BJ (cell line): ENCODE measurements at regions not wholly inside any gene's neighbourhood (a gene's known extent, or its start where the extent isn't known, plus 50 kb on each side); places are given as distances from the start of the nearest gene placed in this dataset.

Experiments
- CTCF ChIA-PET: fragments of 350-600 bp; formaldehyde crosslinking; extraction: SDS; loops from one replicate; lab custom pipeline; 2021; ENCODE audit warnings: antibody characterized with exemption, inconsistent platforms; lab: Yijun Ruan, JAX
- POLR2A ChIA-PET: fragments of 300-600 bp; sonication (Branson Sonifier 250); formaldehyde crosslinking; extraction: SDS; loops from one replicate; lab custom pipeline; 2021; ENCODE audit warnings: antibody characterized with exemption; lab: Charles Lee
- DNase-seq: peaks from one replicate; pipeline ENCODE4 v3.0.0-alpha.2; 2011; ENCODE audit warnings: low read depth
- H3K27me3 ChIP-seq: 2 replicates; pipeline ENCODE4 v1.6.0; 2011; ENCODE audit warnings: low read length; ENCODE audit not compliant: control insufficient read depth, insufficient read depth
- H3K36me3 ChIP-seq: 2 replicates; pipeline ENCODE4 v1.5.1; 2011; ENCODE audit warnings: low read length; ENCODE audit not compliant: control insufficient read depth, insufficient read depth
- H3K4me3 ChIP-seq: 2 replicates; pipeline ENCODE4 v1.5.1; 2011; ENCODE audit warnings: low read depth, mild to moderate bottlenecking, control low read depth, low read length
- TF ChIP-seq, protein P1 (sequence below): IDR thresholded peaks from 2 replicates; pipeline ENCODE4 v1.5.1; 2011; ENCODE audit warnings: low read depth, mild to moderate bottlenecking, control low read depth, inconsistent platforms, low read length, moderate library complexity; ENCODE audit not compliant: insufficient read depth

DNA sequence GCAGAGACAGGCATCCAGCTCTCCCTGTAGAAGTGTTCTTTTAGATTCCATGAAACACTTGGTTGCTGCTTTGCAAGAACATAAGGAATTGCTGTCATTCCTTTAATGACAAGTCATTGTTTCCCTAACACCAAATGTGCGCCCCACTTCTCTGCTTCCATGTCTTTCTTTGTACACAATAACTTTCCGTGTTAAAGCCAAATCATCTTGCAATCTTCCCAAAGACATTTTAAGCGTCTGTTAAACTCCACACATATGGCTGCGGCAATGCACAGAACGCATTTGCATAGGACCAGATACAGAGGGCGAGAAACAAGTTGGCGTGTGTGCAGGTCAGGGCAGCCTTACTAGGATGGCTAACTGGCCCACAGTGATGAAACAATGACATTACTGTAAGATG, 399.3 kb upstream of the PRKCQ start:
- CTCF ChIA-PET = no interaction called here

GRCh38 chr10:6978187-6978627, 398.1 kb upstream of the PRKCQ start:
- H3K27me3 ChIP-seq = no peaks in the 10 kb centered on the region
- H3K4me3 ChIP-seq = no peak overlapping the region
- TF ChIP-seq, protein P1, sequence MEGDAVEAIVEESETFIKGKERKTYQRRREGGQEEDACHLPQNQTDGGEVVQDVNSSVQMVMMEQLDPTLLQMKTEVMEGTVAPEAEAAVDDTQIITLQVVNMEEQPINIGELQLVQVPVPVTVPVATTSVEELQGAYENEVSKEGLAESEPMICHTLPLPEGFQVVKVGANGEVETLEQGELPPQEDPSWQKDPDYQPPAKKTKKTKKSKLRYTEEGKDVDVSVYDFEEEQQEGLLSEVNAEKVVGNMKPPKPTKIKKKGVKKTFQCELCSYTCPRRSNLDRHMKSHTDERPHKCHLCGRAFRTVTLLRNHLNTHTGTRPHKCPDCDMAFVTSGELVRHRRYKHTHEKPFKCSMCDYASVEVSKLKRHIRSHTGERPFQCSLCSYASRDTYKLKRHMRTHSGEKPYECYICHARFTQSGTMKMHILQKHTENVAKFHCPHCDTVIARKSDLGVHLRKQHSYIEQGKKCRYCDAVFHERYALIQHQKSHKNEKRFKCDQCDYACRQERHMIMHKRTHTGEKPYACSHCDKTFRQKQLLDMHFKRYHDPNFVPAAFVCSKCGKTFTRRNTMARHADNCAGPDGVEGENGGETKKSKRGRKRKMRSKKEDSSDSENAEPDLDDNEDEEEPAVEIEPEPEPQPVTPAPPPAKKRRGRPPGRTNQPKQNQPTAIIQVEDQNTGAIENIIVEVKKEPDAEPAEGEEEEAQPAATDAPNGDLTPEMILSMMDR = no peak
- no peaks in the 10 kb centered on the region for H3K36me3 ChIP-seq
- POLR2A ChIA-PET = no interaction called here
- no peak for DNase-seq
- CTCF ChIA-PET = no interaction called here

More for the DNA sequence above, 399.3 kb upstream of the PRKCQ start:
- POLR2A ChIA-PET = no interaction called here
- Histone ChIP-seq H3K27me3 (no peaks in the 10 kb centered on the region), H3K36me3 (no peaks in the 10 kb centered on the region), H3K4me3 (no peak overlapping the region)
- TF ChIP-seq, protein P1 = no peak
- DNase-seq = no peak

DNA sequence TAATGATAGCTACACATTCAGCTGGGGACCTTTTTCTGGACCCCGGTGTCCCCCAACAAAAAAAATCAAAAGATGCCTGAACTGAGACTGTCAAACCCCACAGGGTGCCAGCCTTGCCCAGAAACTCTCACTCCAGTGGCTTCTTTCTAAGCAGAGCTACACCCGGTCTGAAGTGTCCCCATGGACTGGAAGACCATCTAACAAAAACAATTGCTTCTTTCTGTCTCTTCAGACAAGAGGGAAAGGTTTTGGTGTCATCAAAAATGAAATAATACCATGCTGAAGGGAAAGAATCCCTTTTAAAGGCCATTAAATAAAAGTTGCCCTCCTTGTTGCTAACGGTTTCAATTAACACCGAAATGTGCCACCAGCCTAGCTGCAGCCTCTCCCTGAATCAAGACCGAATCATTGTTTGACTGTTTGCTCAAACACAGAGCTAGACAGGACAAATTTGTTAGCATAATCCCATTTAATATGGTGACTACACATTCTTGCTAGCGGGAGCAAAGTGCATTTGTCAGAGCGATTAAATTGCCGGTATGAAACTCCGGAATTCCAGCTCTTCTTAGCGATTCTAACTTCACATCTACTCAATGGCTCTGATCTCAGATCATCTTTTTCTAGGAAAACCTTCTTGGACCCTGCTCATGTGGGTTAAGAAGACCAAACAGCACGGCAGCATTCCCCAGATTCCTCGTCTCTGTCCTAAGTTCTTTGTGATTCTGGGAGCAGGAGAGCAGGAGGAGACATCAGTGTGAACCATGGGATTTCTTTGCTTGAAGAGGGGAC, 397.5 kb upstream of the PRKCQ start:
- DNase-seq = no peak
- TF ChIP-seq, protein P1 = no peak
- ChIA-PET CTCF (no interaction called here), POLR2A (no interaction called here)
- Histone ChIP-seq H3K4me3 (no peak overlapping the region), H3K27me3 (no peaks in the 10 kb centered on the region), H3K36me3 (no peaks in the 10 kb centered on the region)

- H3K27me3 ChIP-seq = no peaks in the 10 kb centered on the region
- no peak for DNase-seq
- TF ChIP-seq, protein P1 = no peak
- ChIA-PET CTCF (no interaction called here), POLR2A (no interaction called here)
- no peaks in the 10 kb centered on the region for H3K36me3 ChIP-seq
- no peak overlapping the region for H3K4me3 ChIP-seq
Observed at GRCh38 chr10:6973899-6974298, 393.8 kb upstream of the PRKCQ start.

DNA sequence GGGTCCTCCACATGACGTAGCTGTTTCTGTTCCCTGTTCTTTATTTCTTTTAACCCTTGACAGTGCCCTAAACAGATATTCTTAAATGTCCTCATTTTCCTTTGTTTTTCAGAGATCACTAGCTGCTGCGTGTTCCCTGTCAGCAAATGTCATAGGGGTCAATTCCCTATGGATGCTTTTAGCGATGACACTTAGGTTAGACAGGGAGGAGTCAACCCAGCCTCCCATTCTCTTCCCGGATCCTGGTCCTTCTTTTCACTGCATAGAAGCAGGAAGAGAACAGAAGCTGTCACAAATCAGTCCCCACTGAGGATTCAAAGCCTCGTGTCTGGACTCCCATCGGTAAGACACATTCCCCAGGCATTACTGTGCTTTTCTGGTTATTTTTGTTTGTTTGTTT, 392.1 kb upstream of the PRKCQ start:
- no peak overlapping the region for H3K4me3 ChIP-seq
- DNase-seq = no peak
- H3K27me3 ChIP-seq = no peaks in the 10 kb centered on the region
- ChIA-PET POLR2A (no interaction called here), CTCF (no interaction called here)
- no peaks in the 10 kb centered on the region for H3K36me3 ChIP-seq
- TF ChIP-seq, protein P1 = no peak
